Motor neuron (in vitro differentiated cells): ENCODE measurements at regions not wholly inside any gene's neighbourhood (a gene's known extent, or its start where the extent isn't known, plus 50 kb on each side); places are given as distances from the start of the nearest gene placed in this dataset.
A peak's percentile ranks its signal among the peaks of the same experiment; 100 is the strongest.
"Not testable (repeated sequence)": the region's sequence is repeated elsewhere in the genome, so short reads cannot be mapped to it uniquely, and the experiment has no call there.

Source experiments
- ATAC-seq, 8 experiments: fragments of 200-7000 bp; cut with Tn5 transposase; replicated peaks in 6 of 8; 2 replicates each; pipeline ENCODE4 v1.8.0; 2021; ENCODE audit warnings: mild to moderate bottlenecking in 8 of 8, moderate library complexity in 8 of 8
- H3K27ac ChIP-seq, 2 donors: fragments of 250-450 bp; sonication (Bioruptor Pico); 2 replicates each; pipeline ENCODE4 v1.9.0; 2021; ENCODE audit warnings: antibody characterized with exemption in 2 of 2, mild to moderate bottlenecking in 2 of 2, moderate library complexity in 1 of 2
- H3K4me1 ChIP-seq, 2 donors: fragments of 250-450 bp; sonication (Bioruptor Pico); replicated peaks in 1 of 2; 2 replicates each; pipeline ENCODE4 v1.6.1; 2021; ENCODE audit warnings: antibody characterized with exemption in 2 of 2, mild to moderate bottlenecking in 2 of 2, moderate library complexity in 1 of 2
- H3K4me3 ChIP-seq, 5 donors: fragments of 250-450 bp; sonication (Bioruptor Pico); 2 replicates each; pipeline ENCODE4 v1.9.0; 2021; ENCODE audit warnings: antibody characterized with exemption in 5 of 5, mild to moderate bottlenecking in 5 of 5, moderate library complexity in 4 of 5
- whole genome bisulfite sequencing, 10 experiments: fragments of 450-650 bp; shearing (Covaris generic); methylation state at CpG; one replicate each; pipeline ENCODE4 v1.0.0; 2022; 5-methylcytosine and 5-hydroxymethylcytosine counted together
- in situ Hi-C, 9 experiments: fragments of 400-800 bp; cut with MboI; loops; one replicate each; pipeline ENCODE4 v1.15.0; 2021; ENCODE audit warnings: low sequenced_read_pairs in 9 of 9, low pct_unique_long_range_greater_than_20kb in 2 of 9; ENCODE audit not compliant: unreplicated experiment in 9 of 9

GRCh38 chr4:171376724-171377123, 436.5 kb upstream of the GALNTL6 start:
- H3K4me1 ChIP-seq = no peaks in the 10 kb centered on the region
- in situ Hi-C loops = no loop called here
- ATAC-seq = peak in 1 of 8 experiments; percentile 99
- no peak overlapping the region for H3K27ac ChIP-seq
- no peak overlapping the region for H3K4me3 ChIP-seq
- 0 to 100% (median 80%) methylated on average over 1 of the region's 1 CpG; no CpG with 5 or more reads in 5 of the 10 experiments for WGBS, 10 experiments

- in situ Hi-C loops = no loop called here
- ATAC-seq = no peak
- H3K27ac ChIP-seq = no peak overlapping the region
- no peak overlapping the region for H3K4me3 ChIP-seq
- H3K4me1 ChIP-seq = no peaks in the 10 kb centered on the region
Observed at GRCh38 chr4:171353535-171353934, 459.7 kb upstream of the GALNTL6 start.

- Histone ChIP-seq H3K4me3 (no peak overlapping the region), H3K4me1 (peaks cover 4 to 14% of the 10 kb centered on the region in 2 donors), H3K27ac (peak overlapping the region in 1 of 2 donors; percentile 1)
- in situ Hi-C loops = no loop called here
- WGBS, 10 experiments = 0 to 86% (median 59%) methylated on average over 1 to 2 of the region's 2 CpGs; no CpG with 5 or more reads in 4 of the 10 experiments
- ATAC-seq = peak in 5 of 8 experiments; percentile 65 to 100 (median 99)
Observed at GRCh38 chr4:171348090-171348489, 465.1 kb upstream of the GALNTL6 start.

GRCh38 chr4:171342646-171343045, 470.6 kb upstream of the GALNTL6 start:
- WGBS, 10 experiments = 17 to 96% (median 57%) methylated on average over 1 to 3 of the region's 3 CpGs; no CpG with 5 or more reads in 3 of the 10 experiments
- peak in 1 of 8 experiments; percentile 56 for ATAC-seq

GRCh38 chr4:171340258-171340657, 472.9 kb upstream of the GALNTL6 start:
- in situ Hi-C loops = no loop called here
- Histone ChIP-seq H3K27ac (no peak overlapping the region), H3K4me1 (peaks cover 7 to 14% of the 10 kb centered on the region in 2 donors), H3K4me3 (no peak overlapping the region)
- peak in 5 of 8 experiments; percentile 44 to 96 (median 75) for ATAC-seq
- 21 to 100% (median 80%) methylated on average over 1 to 6 of the region's 6 CpGs for WGBS, 10 experiments

More at GRCh38 chr4:171342646-171343045, 470.6 kb upstream of the GALNTL6 start:
- peaks cover 10 to 23% of the 10 kb centered on the region in 2 donors for H3K4me1 ChIP-seq
- H3K4me3 ChIP-seq = no peak overlapping the region
- in situ Hi-C loops = no loop called here
- no peak overlapping the region for H3K27ac ChIP-seq

- H3K4me1 ChIP-seq = peaks cover 0 to 5% of the 10 kb centered on the region in 2 donors
- no peak for ATAC-seq
- 0 to 100% (median 42%) methylated on average over 1 to 4 of the region's 4 CpGs for WGBS, 10 experiments
- H3K27ac ChIP-seq = no peak overlapping the region
- H3K4me3 ChIP-seq = no peak overlapping the region
- in situ Hi-C loops = no loop called here
Observed at GRCh38 chr4:171334549-171334948, 478.7 kb upstream of the GALNTL6 start.

- in situ Hi-C loops = no loop called here
- Histone ChIP-seq H3K27ac (no peak overlapping the region), H3K4me3 (no peak overlapping the region), H3K4me1 (no peaks in the 10 kb centered on the region)
- peak in 1 of 8 experiments; percentile 24 for ATAC-seq
Observed at GRCh38 chr4:171308661-171309060, 504.5 kb upstream of the GALNTL6 start.

GRCh38 chr4:171298048-171298718, 515.0 kb upstream of the GALNTL6 start:
- H3K27ac ChIP-seq, in situ Hi-C loops, H3K4me3 ChIP-seq, ATAC-seq, H3K4me1 ChIP-seq: not testable (repeated sequence)
- 67 to 100% (median 95%) methylated on average over 1 to 8 of the region's 52 CpGs; no CpG with 5 or more reads in 4 of the 10 experiments for WGBS, 10 experiments

GRCh38 chr4:171288816-171289432, 524.3 kb upstream of the GALNTL6 start:
- ATAC-seq = no peak
- Histone ChIP-seq H3K4me1 (no peaks in the 10 kb centered on the region), H3K4me3 (no peak overlapping the region), H3K27ac (no peak overlapping the region)
- in situ Hi-C loops = no loop called here
- WGBS, 10 experiments = 8 to 93% (median 75%) methylated on average over 2 to 3 of the region's 3 CpGs; no CpG with 5 or more reads in 1 of the 10 experiments

- WGBS, 10 experiments = 9 to 71% (median 53%) methylated on average over 1 to 4 of the region's 4 CpGs; no CpG with 5 or more reads in 2 of the 10 experiments
- Histone ChIP-seq H3K27ac (no peak overlapping the region), H3K4me1 (peaks cover 0 to 1% of the 10 kb centered on the region in 2 donors), H3K4me3 (no peak overlapping the region)
- no peak for ATAC-seq
- in situ Hi-C loops = no loop called here
Observed at GRCh38 chr4:171281359-171281758, 531.8 kb upstream of the GALNTL6 start.

- no peak overlapping the region for H3K4me3 ChIP-seq
- WGBS, 10 experiments = 0 to 100% (median 87%) methylated on average over 1 to 2 of the region's 2 CpGs
- in situ Hi-C loops = no loop called here
- H3K27ac ChIP-seq = no peak overlapping the region
- peaks cover 0 to 3% of the 10 kb centered on the region in 2 donors for H3K4me1 ChIP-seq
- no peak for ATAC-seq
Observed at GRCh38 chr4:171279131-171279530, 534.1 kb upstream of the GALNTL6 start.

- in situ Hi-C loops = no loop called here
- 0 to 83% (median 56%) methylated on average over 2 to 6 of the region's 6 CpGs for WGBS, 10 experiments
- Histone ChIP-seq H3K4me1 (peaks cover 0 to 2% of the 10 kb centered on the region in 2 donors), H3K27ac (no peak overlapping the region), H3K4me3 (no peak overlapping the region)
- peak in 6 of 8 experiments; percentile 21 to 49 (median 36) for ATAC-seq
Observed at GRCh38 chr4:171266671-171267070, 546.5 kb upstream of the GALNTL6 start.

- WGBS, 10 experiments = 8 to 100% (median 97%) methylated on average over 1 of the region's 1 CpG; no CpG with 5 or more reads in 2 of the 10 experiments
- no peak for ATAC-seq
- H3K27ac ChIP-seq = no peak overlapping the region
- H3K4me1 ChIP-seq = peaks cover 0 to 2% of the 10 kb centered on the region in 2 donors
- in situ Hi-C loops = no loop called here
- no peak overlapping the region for H3K4me3 ChIP-seq
Observed at GRCh38 chr4:171265190-171265818, 547.9 kb upstream of the GALNTL6 start.
